ENCODE measurements at regions not wholly inside any gene's neighbourhood (a gene's known extent, or its start where the extent isn't known, plus 50 kb on each side); places are given as distances from the start of the nearest gene placed in this dataset.

DNA sequence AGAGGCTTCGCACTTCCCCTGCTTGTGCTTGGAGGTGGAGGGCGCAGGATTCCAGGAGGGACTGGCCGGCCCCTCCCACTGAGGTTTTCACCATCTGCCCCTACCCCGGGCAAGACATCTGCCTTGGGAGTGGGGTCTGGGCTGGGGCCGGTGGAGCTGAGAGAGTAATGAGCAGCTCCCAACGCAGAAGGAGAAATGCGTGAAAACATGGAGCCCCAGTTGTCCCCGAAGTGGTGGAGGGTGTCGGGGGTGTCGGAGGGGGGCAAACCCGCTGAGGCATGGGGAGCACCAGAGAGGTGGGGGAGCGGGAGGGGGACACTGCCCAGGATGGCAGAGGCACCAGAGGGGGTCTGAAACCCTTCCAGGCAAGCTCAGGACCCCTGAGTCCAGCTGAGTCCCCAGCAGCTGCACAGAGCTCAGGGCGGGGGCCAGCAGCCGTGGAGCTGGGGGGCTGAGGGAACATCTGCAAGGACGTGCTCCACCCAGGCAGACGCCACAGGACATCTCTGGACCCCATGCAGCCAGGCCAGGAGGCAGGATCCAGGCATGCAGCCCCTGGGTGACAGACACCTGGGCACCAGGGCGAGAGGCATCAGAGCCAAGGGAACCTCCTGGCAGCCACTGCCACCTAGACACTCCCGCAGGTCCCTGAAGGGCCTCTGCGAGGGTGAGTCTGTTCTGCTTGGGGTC, 110.6 kb downstream of the SIK1 start:
- no peak for DNase-seq

DNA sequence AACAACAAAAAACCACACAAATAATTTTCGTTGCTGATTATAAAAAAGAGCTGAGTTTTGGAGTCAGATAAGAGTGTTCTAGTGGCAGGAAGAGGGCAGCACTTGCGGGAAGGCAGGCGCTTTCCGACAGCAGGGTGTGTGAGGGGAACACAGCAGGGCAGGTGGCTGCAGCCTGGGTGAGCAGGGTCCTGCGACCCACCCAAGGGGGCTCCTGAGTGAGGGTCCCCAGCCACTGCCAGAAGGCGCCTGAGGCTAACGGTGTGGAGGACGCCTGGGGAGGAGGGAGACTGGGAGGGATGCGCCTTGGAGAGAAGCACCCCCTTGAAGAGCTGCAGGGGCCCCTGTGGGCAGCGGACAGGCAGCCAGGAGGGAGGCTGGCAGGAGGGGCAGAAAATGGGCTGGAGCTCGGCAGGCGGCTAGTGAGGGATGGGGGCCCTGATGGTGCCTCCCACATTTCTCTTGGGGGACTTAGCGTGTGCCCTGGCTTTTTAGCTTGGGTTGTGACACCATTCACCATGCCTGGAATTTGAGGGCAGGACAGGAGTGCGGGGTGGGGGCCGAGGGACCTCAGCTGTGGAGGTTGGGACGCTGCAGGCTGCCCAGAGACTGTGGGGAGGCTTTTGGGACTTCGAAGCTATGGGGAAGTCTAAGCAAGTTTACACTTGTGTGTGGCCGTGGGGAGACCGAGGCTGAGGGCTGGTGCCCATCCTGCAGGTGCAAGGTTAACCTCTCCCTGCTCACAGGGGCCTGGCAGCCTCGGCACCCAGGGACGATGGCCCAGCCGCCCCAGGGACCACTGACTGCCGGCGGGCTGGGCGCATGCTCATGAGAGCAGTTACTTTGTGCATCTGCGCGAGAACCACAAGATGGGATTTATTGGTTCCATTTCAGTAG, 111.4 kb downstream of the SIK1 start:
- DNase-seq, result no peak

GRCh38 chr21:43313939-43314405, 113.0 kb downstream of the SIK1 start:
- DNase-seq, result no peak

GRCh38 chr21:43313221-43313938, 113.6 kb downstream of the SIK1 start:
- no peak for DNase-seq

- DNase-seq, result no peak
Measured at GRCh38 chr21:43312751-43313169, 114.2 kb downstream of the SIK1 start.

- DNase-seq, result no peak
Measured at GRCh38 chr21:43312011-43312410, 114.9 kb downstream of the SIK1 start.

DNA sequence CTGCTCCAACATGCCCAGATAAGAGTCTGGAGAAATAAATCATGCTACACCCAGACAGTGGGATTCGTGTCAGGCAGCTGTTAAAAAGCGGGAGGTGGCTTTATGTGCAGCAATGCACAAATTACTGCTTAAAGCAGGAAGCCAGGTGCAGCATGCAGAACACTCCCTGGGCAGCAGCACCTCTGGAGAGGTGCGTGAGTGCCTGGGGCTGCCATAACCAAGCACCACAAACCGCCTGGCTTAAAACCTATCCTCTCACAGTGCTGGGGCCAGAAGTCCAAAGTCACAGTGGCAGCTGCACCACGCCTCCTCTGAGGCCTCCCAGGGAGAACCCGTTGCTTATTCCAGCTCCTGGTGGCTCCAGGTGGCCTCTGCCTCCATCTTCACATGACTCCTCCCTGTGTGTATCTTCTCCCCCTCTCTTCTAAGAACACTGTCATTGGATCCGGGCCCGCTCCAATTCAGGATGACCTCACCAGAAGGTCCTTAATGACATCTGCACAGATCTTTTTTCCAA, 115.6 kb downstream of the SIK1 start:
- DNase-seq, result no peak

GRCh38 chr21:43308815-43309283, 118.1 kb downstream of the SIK1 start:
- DNase-seq, result no peak

GRCh38 chr21:43308101-43308814, 118.7 kb downstream of the SIK1 start:
- no peak for DNase-seq

DNA sequence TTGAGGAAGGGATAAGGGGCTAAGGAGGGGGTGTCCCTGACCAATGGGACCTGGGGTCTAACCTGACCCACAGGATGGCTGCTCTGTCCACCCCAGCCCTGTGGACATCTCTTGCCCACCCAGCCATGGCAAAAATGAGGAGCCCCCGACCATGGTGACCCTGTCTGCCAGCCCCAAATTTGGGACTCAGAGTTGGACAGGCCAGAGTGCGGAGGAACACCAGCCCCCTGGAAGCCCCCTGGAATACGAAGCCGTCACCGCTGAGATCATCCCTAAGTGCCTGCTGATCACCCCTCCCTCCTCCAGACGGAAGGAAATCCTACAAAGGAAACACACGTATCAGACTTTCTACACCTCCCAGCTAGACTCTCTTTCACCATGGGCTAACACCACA, 119.3 kb downstream of the SIK1 start:
- no peak for DNase-seq

- DNase-seq, result no peak
Measured at GRCh38 chr21:43306911-43307676, 119.8 kb downstream of the SIK1 start.

- DNase-seq, result no peak
Measured at GRCh38 chr21:43306391-43306790, 120.5 kb downstream of the SIK1 start.

GRCh38 chr21:43305811-43306311, 121.1 kb downstream of the SIK1 start:
- no peak for DNase-seq

GRCh38 chr21:43305336-43305665, 121.6 kb downstream of the SIK1 start:
- DNase-seq, result no peak

GRCh38 chr21:43304621-43305335, 122.2 kb downstream of the SIK1 start:
- no peak for DNase-seq

DNA sequence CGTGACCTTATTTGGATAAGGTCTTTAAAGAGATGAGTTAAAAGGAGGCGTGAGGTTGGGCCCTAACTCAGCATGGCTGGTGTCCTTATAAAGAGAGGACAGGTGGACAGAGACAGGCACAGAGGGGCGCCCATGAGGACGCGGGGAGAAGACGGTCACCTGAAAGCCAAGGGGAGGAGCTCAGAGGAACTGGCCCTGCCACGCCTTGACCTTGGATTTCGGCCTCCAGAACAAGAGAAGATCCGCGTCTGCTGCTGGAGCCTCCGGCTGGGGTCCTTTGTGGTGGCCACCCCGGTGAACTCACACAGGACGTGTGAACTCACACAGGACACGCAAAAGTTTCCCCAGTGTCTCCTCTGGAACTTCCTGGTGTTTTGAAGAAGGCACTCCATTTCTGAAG, 122.7 kb downstream of the SIK1 start:
- DNase-seq, result no peak

- no peak for DNase-seq
Measured at GRCh38 chr21:43303275-43304178, 123.4 kb downstream of the SIK1 start.

GRCh38 chr21:43302769-43303168, 124.2 kb downstream of the SIK1 start:
- DNase-seq, result no peak

DNA sequence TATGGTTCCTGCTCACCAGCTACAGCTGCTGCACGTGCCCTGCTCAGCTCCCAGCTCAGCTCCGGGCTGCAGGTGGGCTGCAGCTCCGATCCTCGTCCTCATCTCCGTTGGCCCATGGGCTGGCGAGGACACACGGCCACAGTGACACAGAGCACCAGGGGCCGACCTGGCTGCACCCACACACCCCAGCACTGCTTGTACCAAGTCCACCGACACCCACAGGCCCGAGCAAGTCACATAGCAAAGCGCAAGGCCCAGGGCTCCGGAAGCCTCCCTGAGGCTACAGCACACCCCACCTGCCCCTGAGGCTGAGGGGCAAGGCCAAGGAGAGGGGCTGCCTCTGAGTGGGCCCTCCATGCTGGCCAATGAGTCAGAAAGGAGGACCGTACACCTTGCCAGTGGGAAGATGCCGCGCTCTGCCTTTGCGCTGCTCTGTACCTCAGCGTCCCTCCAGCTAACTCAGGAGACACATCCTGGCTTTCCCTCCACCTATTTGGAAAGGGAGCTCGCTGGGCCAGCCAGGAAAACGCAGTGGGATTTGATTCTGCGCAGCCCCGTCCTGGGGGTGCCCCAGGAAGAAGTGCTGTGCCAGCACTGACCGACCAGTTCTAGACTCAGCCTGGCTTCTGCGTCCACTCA, 124.8 kb downstream of the SIK1 start:
- no peak for DNase-seq

Data from SIG-M5 (cell line).